ENCODE measurements at regions not wholly inside any gene's neighbourhood (a gene's known extent, or its start where the extent isn't known, plus 50 kb on each side); places are given as distances from the start of the nearest gene placed in this dataset.

DNA sequence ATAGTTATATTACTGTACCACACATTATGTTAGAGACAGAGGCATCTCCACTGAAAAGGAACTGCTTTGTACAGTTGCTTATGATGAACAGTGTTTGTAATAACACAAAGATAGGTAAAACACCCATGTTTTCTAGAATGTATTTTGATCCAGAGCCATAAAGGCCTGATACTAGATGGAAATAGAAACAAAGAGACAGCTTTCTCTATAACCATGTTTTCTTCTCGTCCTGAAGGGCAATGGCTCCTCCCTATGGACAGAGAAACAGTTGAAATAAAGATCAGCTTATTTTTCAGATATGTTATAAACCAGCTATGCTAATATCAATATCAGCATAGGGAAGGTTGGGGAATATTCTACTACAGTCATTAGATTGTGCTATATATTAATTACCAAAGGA, 109.2 kb downstream of the ATXN7L3B start:
- TF ChIP-seq, protein P1, sequence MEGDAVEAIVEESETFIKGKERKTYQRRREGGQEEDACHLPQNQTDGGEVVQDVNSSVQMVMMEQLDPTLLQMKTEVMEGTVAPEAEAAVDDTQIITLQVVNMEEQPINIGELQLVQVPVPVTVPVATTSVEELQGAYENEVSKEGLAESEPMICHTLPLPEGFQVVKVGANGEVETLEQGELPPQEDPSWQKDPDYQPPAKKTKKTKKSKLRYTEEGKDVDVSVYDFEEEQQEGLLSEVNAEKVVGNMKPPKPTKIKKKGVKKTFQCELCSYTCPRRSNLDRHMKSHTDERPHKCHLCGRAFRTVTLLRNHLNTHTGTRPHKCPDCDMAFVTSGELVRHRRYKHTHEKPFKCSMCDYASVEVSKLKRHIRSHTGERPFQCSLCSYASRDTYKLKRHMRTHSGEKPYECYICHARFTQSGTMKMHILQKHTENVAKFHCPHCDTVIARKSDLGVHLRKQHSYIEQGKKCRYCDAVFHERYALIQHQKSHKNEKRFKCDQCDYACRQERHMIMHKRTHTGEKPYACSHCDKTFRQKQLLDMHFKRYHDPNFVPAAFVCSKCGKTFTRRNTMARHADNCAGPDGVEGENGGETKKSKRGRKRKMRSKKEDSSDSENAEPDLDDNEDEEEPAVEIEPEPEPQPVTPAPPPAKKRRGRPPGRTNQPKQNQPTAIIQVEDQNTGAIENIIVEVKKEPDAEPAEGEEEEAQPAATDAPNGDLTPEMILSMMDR (conservative IDR thresholded peaks at IDR 0.05; ENCODE audit: low read depth, low read length), result peak; percentile 60
- TF ChIP-seq EZH2 (IDR thresholded peaks at IDR 0.05; ENCODE audit: low read length, unreplicated experiment), result no peak

All from PC-3 (cell line).